ENCODE measurements at regions not wholly inside any gene's neighbourhood (a gene's known extent, or its start where the extent isn't known, plus 50 kb on each side); places are given as distances from the start of the nearest gene placed in this dataset.

DNA sequence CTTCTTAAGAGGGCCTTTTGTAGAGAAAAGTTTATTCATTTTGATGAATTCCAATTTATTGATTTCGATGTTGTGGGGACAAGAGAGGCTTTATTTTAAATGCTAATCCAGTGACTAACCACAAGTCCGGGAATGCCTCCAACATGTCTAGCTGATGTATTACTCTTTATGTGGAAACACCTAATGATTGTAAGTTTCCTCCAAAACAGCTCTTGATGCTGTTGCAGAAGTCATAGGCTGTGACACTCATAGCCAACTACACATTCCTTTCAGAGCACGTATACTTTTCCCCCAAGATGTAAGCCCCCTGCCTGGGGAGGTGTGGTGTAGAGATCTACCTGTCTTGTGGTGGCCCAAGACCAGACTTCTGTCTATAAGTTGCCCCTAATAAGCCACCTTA lies 61.3 kb upstream of the RNF24 start:
- Histone ChIP-seq H3K36me3 (ENCODE audit: control insufficient read depth, insufficient read depth, low read length) (no peaks in the 10 kb centered on the region), H3K4me3 (replicated peaks in 1 of 4; ENCODE audit: control extremely low read depth in 1 of 4, insufficient read depth in 1 of 4, low read depth in 3 of 4, low read length in 4 of 4) (no peak overlapping the region), H3K79me2 (ENCODE audit: control insufficient read depth, insufficient read depth, low read length) (no peaks in the 10 kb centered on the region), H3K27me3 (ENCODE audit: control insufficient read depth, insufficient read depth, low read length) (no peaks in the 10 kb centered on the region), H2AFZ (ENCODE audit: low read length) (no peak overlapping the region), H4K20me1 (ENCODE audit: control insufficient read depth, extremely low read depth, insufficient read depth, low read length) (no peaks in the 10 kb centered on the region), H3K27ac (ENCODE audit: insufficient read depth, low read length) (peak overlapping the region; percentile 50), H3K4me1 (ENCODE audit: control insufficient read depth, extremely low read depth, insufficient read depth, low read length) (peaks cover 12% of the 10 kb centered on the region), H3K9me3 (ENCODE audit: control insufficient read depth, insufficient read depth, low read depth, low read length) (no peaks in the 10 kb centered on the region), H3K9ac (ENCODE audit: insufficient read depth, low read length) (no peak overlapping the region), H3K4me2 (ENCODE audit: extremely low read depth, insufficient read depth, low read length) (no peak overlapping the region)
- no peak for TF ChIP-seq EZH2 (IDR thresholded peaks at IDR 0.05; ENCODE audit: low read length, missing control alignments)
- TF ChIP-seq, protein P1, sequence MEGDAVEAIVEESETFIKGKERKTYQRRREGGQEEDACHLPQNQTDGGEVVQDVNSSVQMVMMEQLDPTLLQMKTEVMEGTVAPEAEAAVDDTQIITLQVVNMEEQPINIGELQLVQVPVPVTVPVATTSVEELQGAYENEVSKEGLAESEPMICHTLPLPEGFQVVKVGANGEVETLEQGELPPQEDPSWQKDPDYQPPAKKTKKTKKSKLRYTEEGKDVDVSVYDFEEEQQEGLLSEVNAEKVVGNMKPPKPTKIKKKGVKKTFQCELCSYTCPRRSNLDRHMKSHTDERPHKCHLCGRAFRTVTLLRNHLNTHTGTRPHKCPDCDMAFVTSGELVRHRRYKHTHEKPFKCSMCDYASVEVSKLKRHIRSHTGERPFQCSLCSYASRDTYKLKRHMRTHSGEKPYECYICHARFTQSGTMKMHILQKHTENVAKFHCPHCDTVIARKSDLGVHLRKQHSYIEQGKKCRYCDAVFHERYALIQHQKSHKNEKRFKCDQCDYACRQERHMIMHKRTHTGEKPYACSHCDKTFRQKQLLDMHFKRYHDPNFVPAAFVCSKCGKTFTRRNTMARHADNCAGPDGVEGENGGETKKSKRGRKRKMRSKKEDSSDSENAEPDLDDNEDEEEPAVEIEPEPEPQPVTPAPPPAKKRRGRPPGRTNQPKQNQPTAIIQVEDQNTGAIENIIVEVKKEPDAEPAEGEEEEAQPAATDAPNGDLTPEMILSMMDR (conservative IDR thresholded peaks at IDR 0.05 in 1 of 2, IDR thresholded peaks at IDR 0.05 in 1 of 2; ENCODE audit: low read depth in 1 of 2, low read length in 2 of 2), result no peak
- DNase-seq (ENCODE audit: low read depth in 2 of 2), result peak; percentile 96

DNA sequence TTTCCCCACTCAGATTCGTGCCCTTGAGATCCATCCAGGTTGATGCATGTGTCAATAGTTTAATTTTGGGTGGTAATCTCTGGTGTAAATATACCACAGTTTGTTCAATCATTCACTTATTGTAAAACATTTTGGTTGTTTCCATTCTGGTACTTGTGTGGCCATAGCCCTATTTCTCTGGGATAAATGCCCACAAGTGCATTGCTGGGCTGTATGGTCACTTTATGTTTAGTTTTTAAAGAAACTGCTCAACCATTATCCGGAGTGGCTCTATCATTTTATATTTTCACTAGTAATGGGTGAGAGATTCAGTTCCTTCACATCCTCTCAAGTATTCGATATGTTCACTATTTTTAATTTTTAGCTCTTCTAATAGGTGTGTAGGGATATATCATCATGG lies 60.7 kb upstream of the RNF24 start:
- H3K36me3 ChIP-seq (ENCODE audit: control insufficient read depth, insufficient read depth, low read length), result no peaks in the 10 kb centered on the region
- TF ChIP-seq EZH2 (IDR thresholded peaks at IDR 0.05; ENCODE audit: low read length, missing control alignments), result no peak
- TF ChIP-seq, protein P1 (conservative IDR thresholded peaks at IDR 0.05 in 1 of 2, IDR thresholded peaks at IDR 0.05 in 1 of 2; ENCODE audit: low read depth in 1 of 2, low read length in 2 of 2), result no peak
- no peaks in the 10 kb centered on the region for H3K79me2 ChIP-seq (ENCODE audit: control insufficient read depth, insufficient read depth, low read length)
- H3K27ac ChIP-seq (ENCODE audit: insufficient read depth, low read length), result no peak overlapping the region
- H3K4me2 ChIP-seq (ENCODE audit: extremely low read depth, insufficient read depth, low read length), result no peak overlapping the region
- H2AFZ ChIP-seq (ENCODE audit: low read length), result no peak overlapping the region
- H3K27me3 ChIP-seq (ENCODE audit: control insufficient read depth, insufficient read depth, low read length), result no peaks in the 10 kb centered on the region
- no peak overlapping the region for H3K9ac ChIP-seq (ENCODE audit: insufficient read depth, low read length)
- DNase-seq (ENCODE audit: low read depth in 2 of 2), result peak; percentile 40 to 56
- H4K20me1 ChIP-seq (ENCODE audit: control insufficient read depth, extremely low read depth, insufficient read depth, low read length), result no peaks in the 10 kb centered on the region
- no peak overlapping the region for H3K4me3 ChIP-seq (replicated peaks in 1 of 4; ENCODE audit: control extremely low read depth in 1 of 4, insufficient read depth in 1 of 4, low read depth in 3 of 4, low read length in 4 of 4)
- H3K9me3 ChIP-seq (ENCODE audit: control insufficient read depth, insufficient read depth, low read depth, low read length), result no peaks in the 10 kb centered on the region
- H3K4me1 ChIP-seq (ENCODE audit: control insufficient read depth, extremely low read depth, insufficient read depth, low read length), result peaks cover 12% of the 10 kb centered on the region

DNA sequence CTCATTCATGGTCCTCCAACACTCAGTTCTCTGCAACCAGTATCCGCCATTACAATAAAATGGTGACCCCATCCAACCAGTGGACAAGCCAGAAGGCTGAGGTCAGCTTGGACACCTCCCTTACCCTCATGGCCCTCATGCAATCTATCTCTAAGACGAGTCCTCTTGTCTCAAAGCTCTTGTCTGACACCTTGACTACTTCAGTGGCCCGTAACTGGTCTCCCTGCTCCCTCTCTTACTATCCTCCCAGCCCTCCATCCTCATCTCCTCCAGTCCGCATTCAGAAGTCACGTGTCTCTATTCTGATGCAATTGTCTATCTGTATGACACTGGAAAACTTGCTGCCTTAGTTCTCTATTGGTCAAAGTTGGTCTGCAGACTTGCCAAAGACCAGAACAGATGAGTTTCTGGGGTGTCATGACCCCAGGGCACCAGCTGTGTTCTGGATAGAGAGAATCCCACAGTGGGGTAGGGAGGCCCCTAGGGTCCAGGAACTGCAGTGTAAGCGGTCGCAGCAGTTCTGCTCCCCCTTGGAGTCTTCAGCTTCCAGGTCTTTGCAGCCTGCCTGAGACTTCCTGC lies 59.6 kb upstream of the RNF24 start:
- no peak overlapping the region for H3K4me2 ChIP-seq (ENCODE audit: extremely low read depth, insufficient read depth, low read length)
- H3K4me3 ChIP-seq (replicated peaks in 1 of 4; ENCODE audit: control extremely low read depth in 1 of 4, insufficient read depth in 1 of 4, low read depth in 3 of 4, low read length in 4 of 4), result no peak overlapping the region
- no peaks in the 10 kb centered on the region for H4K20me1 ChIP-seq (ENCODE audit: control insufficient read depth, extremely low read depth, insufficient read depth, low read length)
- H3K27me3 ChIP-seq (ENCODE audit: control insufficient read depth, insufficient read depth, low read length), result no peaks in the 10 kb centered on the region
- no peak overlapping the region for H2AFZ ChIP-seq (ENCODE audit: low read length)
- H3K27ac ChIP-seq (ENCODE audit: insufficient read depth, low read length), result no peak overlapping the region
- no peaks in the 10 kb centered on the region for H3K79me2 ChIP-seq (ENCODE audit: control insufficient read depth, insufficient read depth, low read length)
- DNase-seq (ENCODE audit: low read depth in 2 of 2), result no peak
- H3K4me1 ChIP-seq (ENCODE audit: control insufficient read depth, extremely low read depth, insufficient read depth, low read length), result peaks cover 18% of the 10 kb centered on the region
- H3K9me3 ChIP-seq (ENCODE audit: control insufficient read depth, insufficient read depth, low read depth, low read length), result no peaks in the 10 kb centered on the region
- H3K9ac ChIP-seq (ENCODE audit: insufficient read depth, low read length), result no peak overlapping the region
- no peaks in the 10 kb centered on the region for H3K36me3 ChIP-seq (ENCODE audit: control insufficient read depth, insufficient read depth, low read length)
- TF ChIP-seq, protein P1 (conservative IDR thresholded peaks at IDR 0.05 in 1 of 2, IDR thresholded peaks at IDR 0.05 in 1 of 2; ENCODE audit: low read depth in 1 of 2, low read length in 2 of 2), result no peak
- TF ChIP-seq EZH2 (IDR thresholded peaks at IDR 0.05; ENCODE audit: low read length, missing control alignments), result no peak
